Breast epithelium (tissue), 4 donors: ENCODE measurements at regions not wholly inside any gene's neighbourhood (a gene's known extent, or its start where the extent isn't known, plus 50 kb on each side); places are given as distances from the start of the nearest gene placed in this dataset.

Source experiments
- DNase-seq, 2 donors: peaks; one replicate each; pipeline ENCODE4 v3.0.0-alpha.2; 2019; ENCODE audit warnings: low spot score in 2 of 2
- H3K27ac ChIP-seq, 2 donors: fragments of 200-600 bp; sonication (generic) in 1 of 2; one replicate each; pipeline ENCODE4 v1.5.1; 2016 to 2019; ENCODE audit warnings: mild to moderate bottlenecking in 1 of 2
- H3K27me3 ChIP-seq, 2 donors: fragments of 200-600 bp; sonication (generic) in 1 of 2; one replicate each; pipeline versions ENCODE4 v1.5.1 to v1.6.0; 2017 to 2019; ENCODE audit warnings: control low read depth in 1 of 2, mild to moderate bottlenecking in 1 of 2
- H3K36me3 ChIP-seq: fragments of 200-600 bp; one replicate; pipeline ENCODE4 v1.5.1; 2019
- H3K4me1 ChIP-seq, 2 donors: fragments of 200-600 bp; sonication (generic); one replicate each; pipeline ENCODE4 v1.5.1; 2016 to 2019; ENCODE audit warnings: control low read depth in 1 of 2
- H3K4me3 ChIP-seq, 3 donors: fragments of 200-600 bp; sonication (generic); 1 replicate in 2 of 3; 2 replicates in 1 of 3; pipeline ENCODE4 v1.5.1; 2016 to 2019; ENCODE audit warnings: mild to moderate bottlenecking in 3 of 3, moderate library complexity in 2 of 3
- H3K9me3 ChIP-seq, 2 donors: fragments of 200-600 bp; sonication (generic) in 1 of 2; one replicate each; pipeline ENCODE4 v1.5.1; 2016 to 2019; ENCODE audit warnings: control low read depth in 1 of 2
- POLR2A ChIP-seq: fragments of 450-650 bp; IDR thresholded peaks from one replicate; pipeline ENCODE4 v1.6.1; 2016; ENCODE audit warnings: antibody characterized with exemption, mild to moderate bottlenecking, moderate library complexity
- POLR2AphosphoS5 ChIP-seq, 3 donors: sonication (generic); formaldehyde crosslinking; IDR thresholded peaks; one replicate each; pipeline ENCODE4 v1.6.1; 2017; ENCODE audit warnings: antibody characterized with exemption in 3 of 3
- intact Hi-C: fragments of 100-400 bp; cut with DNase I; formaldehyde crosslinking; loops from one replicate; pipeline ENCODE4 v1.15.1; 2023; ENCODE audit warnings: low total_unique reads
- TF ChIP-seq, protein P1 (sequence below), 3 donors: fragments of 450-650 bp; IDR thresholded peaks; one replicate each; pipeline ENCODE4 v1.5.1; 2016 to 2017; ENCODE audit warnings: antibody characterized with exemption in 3 of 3, mild to moderate bottlenecking in 3 of 3, moderate library complexity in 3 of 3

DNA sequence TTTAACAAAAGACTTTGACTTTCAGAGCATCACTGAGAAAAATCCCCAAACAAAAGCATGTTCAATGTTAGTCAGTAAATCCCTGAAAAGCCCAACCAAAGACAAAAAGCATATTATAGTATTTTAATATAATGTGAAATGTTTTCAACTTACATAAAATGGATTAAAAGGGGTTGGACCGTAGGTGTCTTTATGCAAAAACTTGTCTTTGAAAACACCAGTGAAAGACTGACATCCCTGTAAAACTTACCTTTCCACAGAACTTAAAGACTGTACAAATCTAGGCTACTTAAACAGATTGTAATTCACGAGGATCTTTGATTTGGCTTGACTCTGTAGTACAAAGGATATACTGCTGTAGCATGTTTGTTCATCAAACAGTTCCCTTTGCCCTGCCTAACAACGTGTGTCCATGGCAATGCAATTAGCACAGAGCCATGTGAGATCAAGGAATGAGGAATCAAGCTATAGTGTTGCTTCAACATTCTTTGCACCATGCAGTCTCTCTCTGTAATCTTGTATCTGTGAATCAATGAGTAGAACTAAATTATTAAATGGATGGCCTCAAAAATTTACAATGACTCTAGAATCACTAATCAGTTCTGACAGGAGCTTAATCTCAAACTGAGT, 138.5 kb upstream of the SYT1 start:
- intact Hi-C loops = no loop called here
- no peaks in the 10 kb centered on the region for H3K27me3 ChIP-seq

DNA sequence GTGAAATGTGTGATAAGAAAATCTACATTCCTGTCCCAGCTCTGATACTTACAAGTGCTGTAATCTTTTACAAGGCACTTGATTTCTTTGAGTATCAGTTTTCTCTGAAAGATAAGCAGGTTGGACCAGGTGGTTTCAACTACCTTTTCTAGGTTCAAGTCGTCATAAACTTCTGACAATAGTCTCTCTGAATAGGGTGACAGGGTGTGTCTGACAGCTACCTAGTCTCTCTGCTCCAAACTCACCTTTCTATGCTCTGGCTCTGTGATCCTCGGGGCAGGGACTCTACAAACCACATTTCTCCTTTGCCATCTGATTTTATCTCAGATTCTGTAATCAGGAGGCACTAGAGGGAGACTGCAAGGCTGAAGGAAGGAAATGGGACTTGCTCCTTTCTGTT, 137.7 kb upstream of the SYT1 start:
- H3K9me3 ChIP-seq = no peaks in the 10 kb centered on the region
- H3K36me3 ChIP-seq = no peaks in the 10 kb centered on the region
- TF ChIP-seq POLR2A (no peak), POLR2AphosphoS5 (IDR thresholded peaks at IDR 0.05) (no peak)
- TF ChIP-seq, protein P1, sequence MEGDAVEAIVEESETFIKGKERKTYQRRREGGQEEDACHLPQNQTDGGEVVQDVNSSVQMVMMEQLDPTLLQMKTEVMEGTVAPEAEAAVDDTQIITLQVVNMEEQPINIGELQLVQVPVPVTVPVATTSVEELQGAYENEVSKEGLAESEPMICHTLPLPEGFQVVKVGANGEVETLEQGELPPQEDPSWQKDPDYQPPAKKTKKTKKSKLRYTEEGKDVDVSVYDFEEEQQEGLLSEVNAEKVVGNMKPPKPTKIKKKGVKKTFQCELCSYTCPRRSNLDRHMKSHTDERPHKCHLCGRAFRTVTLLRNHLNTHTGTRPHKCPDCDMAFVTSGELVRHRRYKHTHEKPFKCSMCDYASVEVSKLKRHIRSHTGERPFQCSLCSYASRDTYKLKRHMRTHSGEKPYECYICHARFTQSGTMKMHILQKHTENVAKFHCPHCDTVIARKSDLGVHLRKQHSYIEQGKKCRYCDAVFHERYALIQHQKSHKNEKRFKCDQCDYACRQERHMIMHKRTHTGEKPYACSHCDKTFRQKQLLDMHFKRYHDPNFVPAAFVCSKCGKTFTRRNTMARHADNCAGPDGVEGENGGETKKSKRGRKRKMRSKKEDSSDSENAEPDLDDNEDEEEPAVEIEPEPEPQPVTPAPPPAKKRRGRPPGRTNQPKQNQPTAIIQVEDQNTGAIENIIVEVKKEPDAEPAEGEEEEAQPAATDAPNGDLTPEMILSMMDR (IDR thresholded peaks at IDR 0.05) = no peak
- H3K27ac ChIP-seq = no peak overlapping the region
- no peak overlapping the region for H3K4me3 ChIP-seq
- no peak for DNase-seq
- H3K27me3 ChIP-seq = no peaks in the 10 kb centered on the region
- no peaks in the 10 kb centered on the region for H3K4me1 ChIP-seq
- intact Hi-C loops = no loop called here

More for the DNA sequence above, 138.5 kb upstream of the SYT1 start:
- H3K27ac ChIP-seq = no peak overlapping the region
- no peaks in the 10 kb centered on the region for H3K36me3 ChIP-seq
- H3K9me3 ChIP-seq = no peaks in the 10 kb centered on the region
- no peaks in the 10 kb centered on the region for H3K4me1 ChIP-seq
- no peak for DNase-seq
- TF ChIP-seq POLR2A (no peak), POLR2AphosphoS5 (IDR thresholded peaks at IDR 0.05) (no peak)
- TF ChIP-seq, protein P1 (IDR thresholded peaks at IDR 0.05) = no peak
- no peak overlapping the region for H3K4me3 ChIP-seq

DNA sequence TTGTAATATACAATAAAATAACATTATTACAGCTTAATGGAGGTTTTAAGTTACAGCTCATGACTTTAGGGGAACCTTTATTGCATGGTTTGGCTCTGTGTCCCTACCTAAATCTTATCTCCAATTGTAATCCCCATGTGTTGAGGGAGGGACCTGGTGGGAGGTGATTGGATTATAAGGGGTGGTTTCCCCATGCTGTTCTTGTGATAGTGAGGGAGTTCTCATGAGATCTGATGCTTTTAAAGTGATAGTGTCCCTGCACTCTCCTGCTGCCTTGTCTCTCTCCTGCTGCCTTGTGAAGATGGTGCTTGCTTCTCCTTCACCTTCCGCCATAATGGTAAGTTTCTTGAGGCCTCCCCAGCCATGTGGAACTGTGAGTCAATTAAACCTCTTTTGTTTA, 132.1 kb upstream of the SYT1 start:
- no peak for TF ChIP-seq POLR2AphosphoS5 (IDR thresholded peaks at IDR 0.05)
- no peak for TF ChIP-seq POLR2A
- no peak overlapping the region for H3K4me3 ChIP-seq
- no peaks in the 10 kb centered on the region for H3K4me1 ChIP-seq
- no peaks in the 10 kb centered on the region for H3K9me3 ChIP-seq
- intact Hi-C loops = no loop called here
- H3K36me3 ChIP-seq = no peaks in the 10 kb centered on the region
- no peak overlapping the region for H3K27ac ChIP-seq
- no peak for DNase-seq
- no peaks in the 10 kb centered on the region for H3K27me3 ChIP-seq

DNA sequence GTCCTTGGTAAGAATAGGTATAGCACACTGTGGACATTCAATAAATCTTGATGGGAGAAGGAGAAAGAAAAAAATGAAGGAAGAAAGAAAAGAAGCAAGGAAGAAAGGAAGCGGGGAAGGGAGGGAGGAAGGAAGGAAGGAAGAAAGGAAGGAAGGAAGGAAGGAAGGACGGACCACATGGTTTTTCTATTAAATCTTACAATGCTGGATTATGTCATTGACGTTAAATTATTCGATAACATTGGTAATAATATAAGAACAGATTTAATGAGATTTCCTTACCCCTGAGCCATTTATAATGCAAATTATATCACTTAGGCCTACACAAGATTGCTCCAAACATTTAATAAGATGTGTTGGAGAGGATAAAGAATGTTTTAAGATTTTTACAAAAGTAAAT, 124.9 kb upstream of the SYT1 start:
- H3K9me3 ChIP-seq = no peaks in the 10 kb centered on the region
- no peaks in the 10 kb centered on the region for H3K4me1 ChIP-seq
- TF ChIP-seq POLR2AphosphoS5 (IDR thresholded peaks at IDR 0.05) = no peak
- no peak for TF ChIP-seq POLR2A
- TF ChIP-seq, protein P1 (IDR thresholded peaks at IDR 0.05) = no peak
- H3K36me3 ChIP-seq = no peaks in the 10 kb centered on the region
- intact Hi-C loops = no loop called here
- no peak for DNase-seq
- H3K4me3 ChIP-seq = no peak overlapping the region
- no peak overlapping the region for H3K27ac ChIP-seq
- no peaks in the 10 kb centered on the region for H3K27me3 ChIP-seq

DNA sequence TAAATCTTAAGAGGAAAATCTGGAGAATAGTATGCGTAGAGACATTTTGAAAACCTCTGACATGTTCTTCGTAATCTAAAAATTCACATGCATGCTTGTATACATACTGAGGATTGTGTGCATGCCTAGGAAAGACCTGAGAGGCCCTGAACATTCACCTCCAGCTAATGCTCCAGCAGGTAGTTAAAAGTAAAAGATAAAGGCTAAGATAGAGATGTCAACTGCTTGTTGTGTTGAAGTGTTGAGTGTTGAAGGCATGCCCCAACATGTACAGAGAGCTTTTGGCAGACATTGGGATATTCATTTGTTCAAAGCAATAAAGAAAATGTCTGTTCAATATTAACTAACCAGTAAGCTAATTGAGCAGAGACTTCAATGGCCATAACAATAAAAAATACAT, 118.6 kb upstream of the SYT1 start:
- Histone ChIP-seq H3K27me3 (no peaks in the 10 kb centered on the region), H3K36me3 (no peaks in the 10 kb centered on the region), H3K4me3 (no peak overlapping the region), H3K4me1 (no peaks in the 10 kb centered on the region), H3K9me3 (no peaks in the 10 kb centered on the region), H3K27ac (no peak overlapping the region)
- TF ChIP-seq, protein P1 (IDR thresholded peaks at IDR 0.05) = no peak
- DNase-seq = no peak
- intact Hi-C loops = no loop called here

DNA sequence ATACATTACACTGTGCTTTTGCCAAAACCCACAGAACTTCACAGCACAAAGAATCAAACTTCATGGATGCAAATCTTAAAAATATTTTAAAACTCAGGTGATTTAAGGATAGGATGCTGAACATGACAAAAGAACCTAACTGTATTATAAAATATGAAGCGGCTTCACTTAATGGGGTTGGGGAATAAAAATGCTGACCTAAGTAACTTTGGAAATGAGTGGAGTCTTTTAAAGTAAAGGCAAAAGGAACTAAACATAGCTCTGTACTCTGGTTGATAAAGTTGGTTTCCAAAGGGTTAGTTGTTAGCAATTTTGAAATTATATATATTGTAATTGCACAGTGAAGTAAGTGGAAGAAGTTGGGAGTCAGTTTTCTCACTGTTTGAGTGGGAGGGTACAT, 111.5 kb upstream of the SYT1 start:
- Histone ChIP-seq H3K36me3 (no peaks in the 10 kb centered on the region), H3K4me1 (no peaks in the 10 kb centered on the region), H3K27me3 (no peaks in the 10 kb centered on the region), H3K27ac (no peak overlapping the region), H3K4me3 (no peak overlapping the region), H3K9me3 (no peaks in the 10 kb centered on the region)
- TF ChIP-seq, protein P1 (IDR thresholded peaks at IDR 0.05) = no peak
- TF ChIP-seq POLR2A (no peak), POLR2AphosphoS5 (IDR thresholded peaks at IDR 0.05) (no peak)
- intact Hi-C loops = no loop called here
- no peak for DNase-seq
